Lung microvascular endothelial cell (primary cell): ENCODE measurements at regions not wholly inside any gene's neighbourhood (a gene's known extent, or its start where the extent isn't known, plus 50 kb on each side); places are given as distances from the start of the nearest gene placed in this dataset.
"Not testable (repeated sequence)": the region's sequence is repeated elsewhere in the genome, so short reads cannot be mapped to it uniquely, and the experiment has no call there.

Source experiments
- DNase-seq, 2 donors: peaks; one replicate each; pipeline versions ENCODE4 v3.0.0 to v3.0.0-alpha.2; 2010; ENCODE audit warnings: low read depth in 2 of 2

- DNase-seq, result no peak
Observed at GRCh38 chr9:84054341-84055010, 73.9 kb downstream of the RMI1 start.

DNA sequence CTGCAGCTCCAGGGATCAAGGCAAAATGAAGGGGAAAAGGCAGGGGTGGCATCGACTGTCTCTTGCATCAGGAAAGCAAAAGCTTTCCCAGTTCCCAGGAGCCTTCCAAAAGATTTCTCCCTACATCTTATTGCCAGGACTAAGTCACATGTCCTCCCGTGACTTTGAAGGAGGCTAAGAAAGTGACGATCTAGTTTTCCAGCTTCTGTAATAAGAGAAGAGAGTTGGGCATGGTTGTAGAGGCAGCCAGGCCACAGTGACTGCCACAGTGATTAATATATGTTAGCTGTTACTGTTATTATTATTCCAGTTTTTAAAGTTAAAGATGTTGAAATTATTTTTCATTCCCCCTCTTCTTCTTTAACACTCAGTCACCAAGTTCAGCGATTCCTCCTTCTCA is 77.1 kb downstream of the RMI1 start:
- DNase-seq, result no peak

DNA sequence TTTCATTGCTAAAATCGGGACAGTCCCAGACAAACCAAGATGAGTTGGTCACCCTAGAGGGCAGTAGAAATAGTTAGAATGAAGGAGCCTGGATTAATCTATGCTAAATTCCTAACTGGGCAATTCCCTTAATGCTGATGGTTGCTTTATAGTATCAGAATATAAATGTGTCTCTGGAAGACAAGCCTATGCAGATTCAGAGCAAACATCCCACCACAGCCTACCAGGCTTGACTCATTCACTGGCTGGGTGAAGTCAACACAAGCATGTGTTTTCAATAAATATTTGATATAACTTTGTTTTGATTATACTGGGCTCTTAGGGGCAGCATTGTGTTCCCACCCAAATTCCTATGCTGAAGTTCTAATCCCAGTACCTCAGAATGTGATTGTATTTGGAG is 79.3 kb downstream of the RMI1 start:
- DNase-seq, result no peak

DNA sequence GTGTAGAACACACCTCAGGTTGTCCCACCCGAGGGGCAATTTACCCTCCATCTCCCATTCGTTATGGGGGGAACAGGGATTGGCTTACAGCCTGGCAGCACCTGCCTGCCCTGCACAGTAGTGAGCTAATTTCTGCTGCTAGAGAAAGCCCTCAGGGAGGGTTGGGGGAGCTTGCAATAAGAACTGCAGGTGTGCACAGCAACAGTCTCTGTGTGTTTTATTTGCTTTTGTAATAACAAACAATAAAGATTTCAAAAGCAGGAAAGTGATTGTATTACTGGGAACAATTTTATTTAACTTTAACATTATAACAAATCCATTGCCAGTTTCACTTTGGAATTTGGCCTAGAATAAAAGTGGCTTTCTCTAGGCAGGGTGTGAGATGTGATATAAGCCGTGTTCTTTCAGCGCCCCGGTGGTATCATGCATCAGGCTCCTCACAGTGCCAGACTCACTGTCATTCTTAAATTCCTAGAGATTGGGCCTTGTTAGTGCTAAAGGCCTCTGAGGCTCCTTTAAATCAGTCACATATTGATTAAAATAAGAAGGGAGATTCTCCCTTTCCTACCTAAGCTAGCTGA is 81.1 kb downstream of the RMI1 start:
- DNase-seq, result no peak

DNA sequence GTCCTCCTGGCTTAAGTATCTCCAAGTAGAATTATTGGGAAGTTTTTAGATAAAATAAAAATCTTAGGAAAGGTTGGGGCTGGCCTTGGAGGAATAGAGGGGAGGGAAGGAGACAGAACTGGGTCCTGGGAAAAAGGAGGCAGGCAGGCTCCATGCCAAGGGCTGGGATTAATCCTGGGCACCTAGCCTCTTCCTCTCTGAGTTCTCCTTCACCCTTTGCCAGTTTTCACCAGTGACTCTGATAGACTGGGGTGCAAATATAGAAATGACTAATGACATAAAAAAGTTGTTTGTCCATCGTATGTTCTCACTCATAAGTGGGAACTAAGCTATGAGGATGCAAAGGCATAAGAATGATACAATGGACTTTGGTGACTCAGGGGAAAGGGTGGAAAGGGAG is 81.9 kb downstream of the RMI1 start:
- DNase-seq, result no peak

DNA sequence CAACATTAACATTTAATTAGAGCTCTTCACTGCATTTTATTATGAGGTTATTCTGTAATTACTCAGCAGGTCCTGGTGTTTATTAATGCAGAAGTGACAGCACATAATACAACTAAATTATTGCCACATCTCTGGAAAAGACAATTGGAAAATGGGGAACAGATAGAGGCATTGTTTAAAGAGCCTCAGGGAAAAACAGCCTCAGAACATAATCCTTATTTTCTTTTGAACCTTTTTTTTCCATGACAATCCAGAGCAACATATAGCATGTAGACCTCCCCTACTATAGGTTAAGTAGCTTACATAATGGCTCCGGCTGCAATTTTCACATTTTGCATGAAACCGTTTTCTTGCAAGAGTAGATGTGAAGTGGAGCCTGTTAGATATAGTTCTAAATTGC is 87.2 kb downstream of the RMI1 start:
- no peak for DNase-seq

DNA sequence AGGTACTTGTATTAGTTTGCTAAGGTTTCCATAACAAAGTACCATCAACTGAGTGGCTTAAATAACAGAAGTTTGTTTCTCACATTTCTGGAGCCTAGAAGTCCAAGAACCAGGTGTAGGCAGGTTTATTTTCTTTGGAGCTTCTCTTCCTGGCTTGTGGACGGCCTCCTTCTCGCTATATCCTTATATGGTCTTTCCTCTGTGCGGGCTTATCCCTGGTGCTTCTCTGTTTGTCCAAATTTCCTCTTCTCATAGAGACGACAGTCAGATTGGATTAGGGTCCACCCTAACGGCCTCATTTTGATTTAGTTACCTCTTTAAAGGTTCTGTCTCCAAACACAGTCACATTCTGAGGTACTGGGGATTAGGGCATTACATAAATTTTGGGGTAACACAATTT is 88.3 kb downstream of the RMI1 start:
- no peak for DNase-seq

- no peak for DNase-seq
Observed at GRCh38 chr9:84070590-84070989, 90.0 kb downstream of the RMI1 start.

DNA sequence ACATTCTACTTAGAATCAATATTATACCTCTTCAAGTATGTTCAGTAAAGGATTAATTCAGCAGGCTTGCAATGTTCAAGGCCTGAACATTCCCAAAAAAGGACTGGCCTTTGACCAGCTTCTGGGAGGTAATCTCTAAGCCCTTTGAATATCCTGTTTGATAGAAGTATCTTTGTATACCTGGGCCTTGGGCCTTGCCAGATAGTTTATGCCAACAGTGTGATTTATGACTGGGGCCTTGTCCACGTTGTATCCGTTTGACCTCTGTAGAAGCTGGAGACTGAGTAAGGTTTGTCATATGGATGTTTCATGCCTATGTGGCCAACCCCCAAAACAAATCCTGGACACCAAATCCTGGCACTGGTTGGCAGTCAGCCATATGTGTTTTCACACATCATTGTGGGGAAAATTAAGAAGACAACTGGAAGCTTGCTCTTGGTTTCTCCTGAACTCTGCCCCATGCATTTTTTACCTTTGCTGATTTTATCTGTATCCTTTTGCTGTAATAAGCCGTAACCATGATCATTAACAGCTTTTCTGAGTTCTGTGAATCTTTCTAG is 92.1 kb downstream of the RMI1 start:
- no peak for DNase-seq

DNA sequence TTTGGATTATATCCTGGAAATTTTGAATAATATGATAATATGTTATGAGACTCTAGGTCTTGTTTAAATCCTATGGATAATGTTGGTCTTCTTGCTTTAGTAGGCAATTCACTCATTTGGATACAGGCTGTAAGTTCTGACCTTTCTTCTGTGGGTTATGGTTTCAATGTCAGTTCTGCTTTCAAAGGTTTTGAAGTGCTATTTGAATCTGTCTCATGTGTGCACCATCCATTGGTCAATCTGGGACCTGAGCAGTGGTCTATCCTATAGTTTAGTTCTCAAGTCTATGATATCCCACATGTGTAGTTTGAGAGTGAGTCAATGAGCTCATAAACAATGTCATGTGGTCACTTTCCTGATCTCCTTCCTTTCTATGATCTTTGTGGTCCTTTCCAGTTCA is 94.4 kb downstream of the RMI1 start:
- no peak for DNase-seq

GRCh38 chr9:84076384-84076783 is 95.8 kb downstream of the RMI1 start:
- no peak for DNase-seq

- not testable (repeated sequence) for DNase-seq
Observed at GRCh38 chr9:84077816-84078215, 97.2 kb downstream of the RMI1 start.

GRCh38 chr9:84079994-84080393 is 99.4 kb downstream of the RMI1 start:
- no peak for DNase-seq

- DNase-seq, result peak in 1 of 2 donors; percentile 31
Observed at GRCh38 chr9:84101964-84102632, 121.5 kb downstream of the RMI1 start.

DNA sequence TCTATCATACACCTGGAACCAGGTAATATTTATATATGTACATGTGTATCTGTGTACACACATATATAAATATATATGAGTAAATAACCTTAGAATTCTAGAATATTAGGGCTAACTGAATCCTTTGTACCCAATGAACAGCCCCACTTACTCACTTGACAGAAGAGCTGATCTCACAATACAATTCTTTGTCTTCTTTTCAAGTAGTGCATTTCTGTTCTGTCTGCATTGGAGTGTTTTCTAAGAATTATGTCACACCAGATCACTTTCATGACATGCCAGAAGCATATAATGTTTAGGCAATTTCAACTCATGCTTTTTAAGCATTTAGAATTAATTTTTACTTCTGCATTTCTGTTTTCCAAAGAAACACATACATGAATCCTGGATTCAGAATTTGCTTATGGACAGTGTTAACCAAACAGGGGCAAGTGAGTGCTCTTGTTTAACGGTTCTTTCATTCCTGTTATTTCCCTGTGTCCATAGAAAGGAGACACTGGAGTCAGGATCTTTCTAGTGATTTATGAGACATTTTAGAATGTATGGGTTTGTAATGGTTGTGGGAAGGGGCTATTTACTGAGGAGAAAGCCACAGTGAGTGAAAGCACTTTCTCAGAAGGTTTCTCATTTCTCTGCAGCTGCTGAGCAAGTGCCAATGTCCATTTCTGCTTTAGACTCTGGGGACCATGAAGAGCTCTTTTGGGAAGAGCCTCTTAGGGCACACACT is 123.2 kb downstream of the RMI1 start:
- no peak for DNase-seq

GRCh38 chr9:84107081-84107480 is 126.5 kb downstream of the RMI1 start:
- DNase-seq, result no peak

GRCh38 chr9:84107995-84108394 is 127.4 kb downstream of the RMI1 start:
- DNase-seq, result no peak

DNA sequence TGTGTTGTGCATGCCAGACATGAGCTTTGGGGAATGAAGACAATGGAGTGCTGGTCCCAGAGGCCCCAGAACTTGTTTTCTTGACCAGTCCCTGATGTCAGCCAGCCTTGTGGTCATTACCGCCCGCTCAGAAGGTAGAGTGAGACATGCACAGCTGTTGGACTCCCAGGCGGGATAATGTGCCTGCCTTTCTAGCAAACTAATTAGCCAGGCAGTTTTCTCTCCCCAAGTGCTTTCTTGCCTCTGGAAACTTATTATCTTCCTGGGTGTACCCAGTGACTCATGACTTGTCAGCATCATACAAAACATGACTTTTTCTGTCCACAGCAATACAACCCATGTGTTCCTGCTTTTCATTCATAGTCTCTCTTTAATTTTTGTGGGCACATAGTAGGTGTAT is 131.1 kb downstream of the RMI1 start:
- DNase-seq, result no peak

DNA sequence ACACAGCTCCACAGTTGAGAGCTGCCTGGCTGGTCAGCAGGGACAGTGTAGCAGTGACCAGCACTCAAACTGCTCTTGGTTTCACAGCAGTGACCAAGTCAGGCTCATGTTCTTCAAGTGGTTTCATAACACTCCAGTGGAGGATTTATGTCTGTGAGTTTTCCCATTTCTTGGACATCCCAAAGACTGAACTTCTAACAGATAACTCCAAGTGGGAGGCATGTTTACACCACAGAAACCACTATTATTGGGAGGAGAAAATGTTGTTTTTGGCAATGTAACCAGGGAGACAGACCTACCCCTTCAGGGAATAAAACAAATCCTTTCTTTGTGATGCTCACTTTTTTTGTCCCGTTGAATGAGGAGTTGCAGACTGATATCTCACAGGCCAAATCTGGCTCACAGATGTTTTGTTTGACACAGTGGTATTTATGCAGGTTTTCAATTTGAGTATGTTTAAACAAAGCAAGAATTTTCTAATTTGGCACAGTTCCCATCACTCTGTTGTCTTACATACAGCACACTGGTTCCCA is 141.5 kb downstream of the RMI1 start:
- peak; percentile 25 to 41 for DNase-seq

- DNase-seq, result no peak
Observed at GRCh38 chr9:84122572-84122971, 142.0 kb downstream of the RMI1 start.

- no peak for DNase-seq
Observed at GRCh38 chr9:84123648-84124406, 143.2 kb downstream of the RMI1 start.
